GM06990 (cell line): ENCODE measurements at regions not wholly inside any gene's neighbourhood (a gene's known extent, or its start where the extent isn't known, plus 50 kb on each side); places are given as distances from the start of the nearest gene placed in this dataset.

Experiments
- DNase-seq: peaks from one replicate; pipeline ENCODE4 v3.0.0-alpha.2; 2011; ENCODE audit not compliant: insufficient read length; ENCODE audit errors: extremely low read depth
- H3K27me3 ChIP-seq: replicated peaks from 2 replicates; pipeline ENCODE4 v1.6.0; 2011; ENCODE audit warnings: low read length; ENCODE audit not compliant: control insufficient read depth, insufficient read depth
- H3K36me3 ChIP-seq: 2 replicates; pipeline ENCODE4 v1.5.1; 2011; ENCODE audit warnings: low read length; ENCODE audit not compliant: control insufficient read depth, insufficient read depth
- H3K4me3 ChIP-seq: replicated peaks from 2 replicates; pipeline ENCODE4 v1.5.1; 2011; ENCODE audit warnings: low read depth, mild to moderate bottlenecking, control low read depth, low read length
- TF ChIP-seq, protein P1 (sequence below): IDR thresholded peaks from 2 replicates; pipeline ENCODE4 v1.5.1; 2011; ENCODE audit warnings: low read length, control low read depth, mild to moderate bottlenecking, inconsistent platforms; ENCODE audit not compliant: insufficient read depth, poor library complexity, severe bottlenecking

DNA sequence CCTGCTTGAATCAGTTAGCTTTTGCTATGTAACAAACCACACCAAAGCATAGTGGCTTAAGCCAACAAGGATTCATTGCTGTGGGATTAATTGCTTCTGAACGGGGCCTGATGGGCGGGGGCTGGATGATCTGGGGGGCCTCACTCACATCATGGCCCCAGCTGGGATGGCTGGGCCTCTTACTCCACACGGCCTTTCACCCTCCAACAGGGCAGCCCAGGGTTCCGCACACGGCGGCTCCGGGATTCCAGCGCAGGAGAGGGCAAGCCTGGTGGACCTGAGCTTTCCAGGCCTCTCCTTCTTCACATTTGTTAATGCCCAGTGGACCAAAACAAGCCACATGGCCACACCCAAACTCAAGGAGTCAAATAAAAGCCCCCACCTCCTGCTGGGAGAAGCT, 86.3 kb upstream of the PHLPP1 start:
- TF ChIP-seq, protein P1, sequence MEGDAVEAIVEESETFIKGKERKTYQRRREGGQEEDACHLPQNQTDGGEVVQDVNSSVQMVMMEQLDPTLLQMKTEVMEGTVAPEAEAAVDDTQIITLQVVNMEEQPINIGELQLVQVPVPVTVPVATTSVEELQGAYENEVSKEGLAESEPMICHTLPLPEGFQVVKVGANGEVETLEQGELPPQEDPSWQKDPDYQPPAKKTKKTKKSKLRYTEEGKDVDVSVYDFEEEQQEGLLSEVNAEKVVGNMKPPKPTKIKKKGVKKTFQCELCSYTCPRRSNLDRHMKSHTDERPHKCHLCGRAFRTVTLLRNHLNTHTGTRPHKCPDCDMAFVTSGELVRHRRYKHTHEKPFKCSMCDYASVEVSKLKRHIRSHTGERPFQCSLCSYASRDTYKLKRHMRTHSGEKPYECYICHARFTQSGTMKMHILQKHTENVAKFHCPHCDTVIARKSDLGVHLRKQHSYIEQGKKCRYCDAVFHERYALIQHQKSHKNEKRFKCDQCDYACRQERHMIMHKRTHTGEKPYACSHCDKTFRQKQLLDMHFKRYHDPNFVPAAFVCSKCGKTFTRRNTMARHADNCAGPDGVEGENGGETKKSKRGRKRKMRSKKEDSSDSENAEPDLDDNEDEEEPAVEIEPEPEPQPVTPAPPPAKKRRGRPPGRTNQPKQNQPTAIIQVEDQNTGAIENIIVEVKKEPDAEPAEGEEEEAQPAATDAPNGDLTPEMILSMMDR, result no peak
- no peaks in the 10 kb centered on the region for H3K36me3 ChIP-seq
- no peaks in the 10 kb centered on the region for H3K27me3 ChIP-seq
- DNase-seq, result no peak
- H3K4me3 ChIP-seq, result no peak overlapping the region

DNA sequence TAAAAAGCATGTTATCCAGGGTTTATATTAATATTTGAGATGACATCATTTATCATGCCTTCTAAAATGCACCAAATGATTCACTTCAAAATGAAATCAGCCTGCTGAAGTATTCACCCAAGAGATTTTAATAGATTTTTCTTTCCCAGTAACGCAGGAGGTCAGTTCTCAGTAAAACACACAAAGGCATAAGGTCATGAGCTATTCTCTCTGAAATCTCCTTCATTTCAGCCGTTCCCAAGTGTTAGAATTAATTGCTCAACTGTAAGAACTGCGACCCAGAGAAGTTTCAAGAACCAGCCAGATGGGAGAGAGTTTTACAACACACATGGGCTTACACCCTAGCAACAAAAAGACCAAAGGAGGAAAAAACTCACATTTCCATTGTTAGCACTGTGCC, 84.2 kb upstream of the PHLPP1 start:
- Histone ChIP-seq H3K4me3 (no peak overlapping the region), H3K27me3 (no peaks in the 10 kb centered on the region), H3K36me3 (no peaks in the 10 kb centered on the region)
- TF ChIP-seq, protein P1, result no peak
- DNase-seq, result no peak

DNA sequence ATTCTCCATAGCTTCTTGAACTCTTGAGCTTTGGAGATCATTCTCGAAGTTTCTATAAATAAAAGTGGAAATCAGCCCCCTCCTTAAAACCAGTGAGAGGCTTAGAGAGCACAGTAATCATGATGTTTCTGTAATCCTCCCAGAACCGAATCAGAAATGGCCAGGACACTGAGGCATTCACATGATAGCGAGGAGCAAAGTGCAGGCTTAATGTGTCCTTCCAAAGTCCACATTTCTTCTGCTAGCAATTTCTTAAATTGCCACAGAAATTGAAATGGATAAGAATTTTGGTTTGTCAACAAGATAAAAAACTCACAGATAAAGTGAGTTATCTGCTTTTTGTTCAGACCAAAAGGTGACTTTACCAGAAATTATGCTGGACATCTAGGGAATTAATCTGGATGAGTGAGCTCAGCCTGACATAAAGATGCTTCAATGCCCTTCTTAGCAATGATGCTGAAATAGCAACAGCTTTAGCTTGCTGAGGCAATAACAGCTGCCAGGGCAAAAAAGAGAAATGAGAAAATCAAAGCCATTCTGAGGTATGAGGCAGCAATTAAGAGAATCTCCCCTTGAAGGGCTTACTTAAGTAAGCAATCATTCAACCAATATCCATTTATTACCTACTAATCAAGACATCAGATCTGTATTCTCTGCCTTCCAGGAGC, 82.4 kb upstream of the PHLPP1 start:
- Histone ChIP-seq H3K4me3 (no peak overlapping the region), H3K36me3 (no peaks in the 10 kb centered on the region), H3K27me3 (no peaks in the 10 kb centered on the region)
- no peak for DNase-seq
- TF ChIP-seq, protein P1, result no peak

DNA sequence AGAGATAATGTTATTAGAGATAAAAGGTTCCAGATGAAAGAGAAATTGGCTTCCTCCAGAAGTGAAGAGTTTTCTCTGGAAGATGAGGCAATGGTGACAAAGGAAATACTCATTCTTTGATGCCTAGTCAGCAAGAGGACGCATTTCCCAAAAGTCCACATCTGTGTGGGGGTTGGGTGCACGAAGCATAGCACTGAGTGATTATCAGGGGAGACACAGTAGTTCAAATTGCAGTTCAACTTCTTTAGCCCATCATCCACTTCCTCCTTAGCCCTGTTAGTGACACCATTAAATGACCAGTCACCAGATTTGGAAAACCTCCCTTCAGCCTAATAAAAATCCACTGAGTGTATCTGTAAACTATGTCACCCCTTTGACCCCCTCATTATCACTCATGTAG, 80.9 kb upstream of the PHLPP1 start:
- no peak for DNase-seq
- no peak overlapping the region for H3K4me3 ChIP-seq
- H3K27me3 ChIP-seq, result no peaks in the 10 kb centered on the region
- H3K36me3 ChIP-seq, result no peaks in the 10 kb centered on the region
- TF ChIP-seq, protein P1, result no peak

DNA sequence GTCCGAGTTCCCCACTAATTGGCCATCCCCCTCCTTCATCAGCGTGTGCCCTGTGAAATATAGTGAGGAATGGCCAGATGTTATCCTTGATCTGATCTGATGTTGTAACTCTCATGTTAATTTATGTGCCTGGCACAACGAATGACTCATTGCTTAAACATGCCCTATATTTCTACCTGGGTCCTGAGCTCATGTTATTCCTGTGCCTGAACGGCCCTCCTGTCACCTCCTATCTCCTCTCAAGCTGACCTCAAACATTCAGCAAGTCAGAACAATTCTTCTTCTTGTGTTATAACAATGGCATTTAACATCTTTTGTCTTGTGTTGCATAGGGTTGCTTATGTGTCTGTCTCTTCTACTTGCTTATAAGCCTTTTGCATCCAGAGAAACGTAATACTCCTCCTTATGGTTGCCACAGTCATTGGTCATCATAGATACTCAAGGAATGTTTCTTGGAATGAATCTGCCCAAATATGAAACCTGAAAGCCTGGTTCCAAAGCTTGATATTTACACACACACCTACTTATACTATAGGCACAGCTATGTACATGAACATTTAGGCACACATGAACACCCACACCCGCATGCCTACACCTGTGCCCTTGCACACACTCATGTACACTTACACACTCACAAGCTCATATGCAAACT, 80.2 kb upstream of the PHLPP1 start:
- H3K4me3 ChIP-seq, result no peak overlapping the region
- H3K36me3 ChIP-seq, result no peaks in the 10 kb centered on the region
- TF ChIP-seq, protein P1, result no peak
- DNase-seq, result no peak
- H3K27me3 ChIP-seq, result no peaks in the 10 kb centered on the region
